HG03103 (cell line): ENCODE measurements at regions not wholly inside any gene's neighbourhood (a gene's known extent, or its start where the extent isn't known, plus 50 kb on each side); places are given as distances from the start of the nearest gene placed in this dataset.

Source experiments
- ATAC-seq: cut with Tn5 transposase; IDR thresholded peaks from one replicate; pipeline ENCODE4 v1.9.1; 2021; ENCODE audit warnings: low read depth; ENCODE audit not compliant: unreplicated experiment

GRCh38 chr9:79507801-79508200 is 64.0 kb upstream of the TLE4 start:
- ATAC-seq, result no peak

DNA sequence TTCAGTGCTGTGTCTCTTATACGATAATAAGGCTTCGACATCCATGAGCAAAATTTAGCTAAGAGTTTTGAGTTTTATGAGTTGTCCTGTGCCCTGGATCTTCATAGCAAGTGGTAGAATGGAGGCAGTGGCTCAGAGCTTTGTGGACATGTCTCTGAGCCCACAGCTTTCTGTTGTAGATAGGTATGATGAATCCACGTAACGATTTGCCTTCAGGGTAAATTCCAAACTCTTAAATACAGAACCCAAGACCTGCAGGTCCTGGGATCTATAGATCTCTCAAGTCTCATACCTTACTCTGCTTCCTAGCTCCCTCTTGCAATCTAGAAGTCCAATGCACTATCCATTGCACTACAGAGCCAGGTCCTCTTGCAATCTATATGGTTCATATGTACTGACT is 59.5 kb upstream of the TLE4 start:
- ATAC-seq, result no peak
